Hepatocyte (in vitro differentiated cells): ENCODE measurements at regions not wholly inside any gene's neighbourhood (a gene's known extent, or its start where the extent isn't known, plus 50 kb on each side); places are given as distances from the start of the nearest gene placed in this dataset.

Source experiments
- DNase-seq: peaks from one replicate; pipeline ENCODE4 v3.0.0-alpha.2; 2016; ENCODE audit warnings: low spot score
- H2AFZ ChIP-seq: fragments of 200-600 bp; sonication (generic); 2 replicates; pipeline ENCODE4 v1.6.0; 2016; ENCODE audit warnings: antibody characterized with exemption, mild to moderate bottlenecking
- H3K27ac ChIP-seq: fragments of 200-600 bp; sonication (generic); 2 replicates; pipeline ENCODE4 v1.5.1; 2016; ENCODE audit warnings: mild to moderate bottlenecking
- H3K27me3 ChIP-seq: fragments of 200-600 bp; sonication (generic); 2 replicates; pipeline ENCODE4 v1.6.1; 2016
- H3K36me3 ChIP-seq: fragments of 200-600 bp; sonication (generic); replicated peaks from 2 replicates; pipeline ENCODE4 v1.5.1; 2016; ENCODE audit warnings: low read depth; ENCODE audit not compliant: insufficient read depth
- H3K4me1 ChIP-seq: fragments of 200-600 bp; sonication (generic); 2 replicates; pipeline ENCODE4 v1.5.1; 2016; ENCODE audit warnings: mild to moderate bottlenecking, moderate library complexity; ENCODE audit not compliant: insufficient read depth
- H3K4me2 ChIP-seq: fragments of 200-600 bp; sonication (generic); 2 replicates; pipeline ENCODE4 v1.6.0; 2016
- H3K4me3 ChIP-seq: fragments of 200-600 bp; sonication (generic); 2 replicates; pipeline ENCODE4 v1.5.1; 2016; ENCODE audit warnings: mild to moderate bottlenecking
- H3K79me2 ChIP-seq: fragments of 200-600 bp; sonication (generic); 2 replicates; pipeline ENCODE4 v1.6.0; 2017; ENCODE audit warnings: mild to moderate bottlenecking
- H3K9me2 ChIP-seq: fragments of 200-600 bp; sonication (generic); replicated peaks from 2 replicates; pipeline ENCODE4 v1.6.0; 2017; ENCODE audit warnings: mild to moderate bottlenecking; ENCODE audit not compliant: insufficient read depth
- H3K9me3 ChIP-seq: fragments of 200-600 bp; sonication (generic); 2 replicates; pipeline ENCODE4 v1.5.1; 2016; ENCODE audit warnings: low read depth, mild to moderate bottlenecking
- H4K20me1 ChIP-seq: fragments of 200-600 bp; sonication (generic); 2 replicates; pipeline ENCODE4 v1.6.0; 2016; ENCODE audit warnings: mild to moderate bottlenecking; ENCODE audit not compliant: insufficient read depth, poor library complexity, severe bottlenecking
- CTCF ChIP-seq: fragments of 200-600 bp; sonication (generic); IDR thresholded peaks from 2 replicates; pipeline ENCODE4 v1.5.1; 2016; ENCODE audit warnings: antibody characterized with exemption, mild to moderate bottlenecking; ENCODE audit not compliant: poor library complexity
- EZH2 ChIP-seq: fragments of 200-600 bp; sonication (generic); IDR thresholded peaks from 2 replicates; pipeline ENCODE4 v1.6.1; 2016; ENCODE audit warnings: antibody characterized with exemption, mild to moderate bottlenecking, borderline replicate concordance
- EZH2phosphoT487 ChIP-seq: fragments of 200-600 bp; sonication (generic); IDR thresholded peaks from one replicate; pipeline ENCODE4 v1.6.1; 2018; ENCODE audit warnings: antibody characterized with exemption, mild to moderate bottlenecking, low read depth, moderate library complexity; ENCODE audit not compliant: unreplicated experiment, severe bottlenecking
- WGBS: methylation state at CpG from one replicate; pipeline ENCODE4 v1.1.6; 2016; ENCODE audit warnings: low lambda C conversion rate; ENCODE audit errors: missing lambda C conversion rate; 5-methylcytosine and 5-hydroxymethylcytosine counted together

GRCh38 chr19:28419312-28419711, 793.6 kb downstream of the UQCRFS1 start:
- Histone ChIP-seq H4K20me1 (no peaks in the 10 kb centered on the region), H3K9me3 (no peaks in the 10 kb centered on the region), H3K27me3 (no peaks in the 10 kb centered on the region), H3K4me3 (no peak overlapping the region), H3K4me1 (peaks cover 6% of the 10 kb centered on the region), H3K4me2 (no peak overlapping the region), H3K27ac (no peak overlapping the region), H3K36me3 (no peaks in the 10 kb centered on the region), H3K9me2 (no peaks in the 10 kb centered on the region), H2AFZ (no peak overlapping the region), H3K79me2 (no peaks in the 10 kb centered on the region)
- WGBS: 73% methylated on average over 2 of the region's 2 CpGs
- DNase-seq: no peak
- TF ChIP-seq CTCF (no peak), EZH2 (no peak), EZH2phosphoT487 (no peak)

- 77% methylated on average over 5 of the region's 5 CpGs for WGBS
- Histone ChIP-seq H3K27me3 (no peaks in the 10 kb centered on the region), H3K79me2 (no peaks in the 10 kb centered on the region), H3K4me2 (no peak overlapping the region), H4K20me1 (no peaks in the 10 kb centered on the region), H3K4me3 (no peak overlapping the region), H2AFZ (no peak overlapping the region), H3K9me3 (no peaks in the 10 kb centered on the region), H3K36me3 (no peaks in the 10 kb centered on the region), H3K4me1 (no peaks in the 10 kb centered on the region), H3K9me2 (no peaks in the 10 kb centered on the region), H3K27ac (no peak overlapping the region)
- TF ChIP-seq EZH2phosphoT487 (no peak), EZH2 (no peak), CTCF (no peak)
- no peak for DNase-seq
Measured at GRCh38 chr19:28417361-28417760, 795.6 kb downstream of the UQCRFS1 start.

- no peak for TF ChIP-seq EZH2
- no peak for TF ChIP-seq EZH2phosphoT487
- no peak overlapping the region for H3K4me3 ChIP-seq
- H3K79me2 ChIP-seq: no peaks in the 10 kb centered on the region
Measured at GRCh38 chr19:28416245-28416644, 796.7 kb downstream of the UQCRFS1 start.

GRCh38 chr19:28414748-28415147, 798.2 kb downstream of the UQCRFS1 start:
- Histone ChIP-seq H3K27ac (no peak overlapping the region), H3K79me2 (no peaks in the 10 kb centered on the region), H3K9me2 (no peaks in the 10 kb centered on the region), H3K4me3 (no peak overlapping the region), H3K36me3 (no peaks in the 10 kb centered on the region), H3K4me1 (no peaks in the 10 kb centered on the region), H3K4me2 (no peak overlapping the region), H2AFZ (no peak overlapping the region), H3K9me3 (no peaks in the 10 kb centered on the region), H3K27me3 (no peaks in the 10 kb centered on the region), H4K20me1 (no peaks in the 10 kb centered on the region)
- no peak for DNase-seq
- 61% methylated on average over 3 of the region's 3 CpGs for WGBS
- TF ChIP-seq EZH2 (no peak), EZH2phosphoT487 (no peak)

More at GRCh38 chr19:28416245-28416644, 796.7 kb downstream of the UQCRFS1 start:
- H3K9me3 ChIP-seq: no peaks in the 10 kb centered on the region
- no peaks in the 10 kb centered on the region for H3K36me3 ChIP-seq
- H2AFZ ChIP-seq: no peak overlapping the region
- no peak overlapping the region for H3K4me2 ChIP-seq
- no peaks in the 10 kb centered on the region for H3K27me3 ChIP-seq
- H3K27ac ChIP-seq: no peak overlapping the region
- H3K9me2 ChIP-seq: no peaks in the 10 kb centered on the region
- no peaks in the 10 kb centered on the region for H4K20me1 ChIP-seq
- no peak for DNase-seq
- no peaks in the 10 kb centered on the region for H3K4me1 ChIP-seq
- WGBS: 88% methylated on average over 1 of the region's 1 CpG
